A549 (cell line): ENCODE measurements at regions not wholly inside any gene's neighbourhood (a gene's known extent, or its start where the extent isn't known, plus 50 kb on each side); places are given as distances from the start of the nearest gene placed in this dataset.

Experiments used
- ATAC-seq, 2 experiments: fragments of 200-7000 bp in 1 of 2; fragments of >200 bp in 1 of 2; cut with Nextera tagmentation in 1 of 2; cut with Tn5 transposase in 1 of 2; 3 replicates each; pipeline versions ENCODE4 v1.8.0 to v1.9.1; 2018 to 2020; ENCODE audit warnings: mild to moderate bottlenecking in 1 of 2, moderate library complexity in 1 of 2
- CTCF ChIA-PET: fragments of 300-600 bp; sonication (Branson Sonifier 250); formaldehyde crosslinking; extraction: SDS; loops from one replicate; lab custom pipeline; 2021; ENCODE audit warnings: antibody characterized with exemption, inconsistent platforms; lab: Yijun Ruan, JAX
- POLR2A ChIA-PET: fragments of 350-600 bp; formaldehyde crosslinking; extraction: SDS; loops from one replicate; lab custom pipeline; 2021; ENCODE audit warnings: antibody characterized with exemption, inconsistent platforms; lab: Yijun Ruan, JAX
- DNase-seq, 2 experiments: peaks; one replicate each; pipeline versions ENCODE4 v3.0.0 to v3.0.0-alpha.2; 2011 to 2016; ENCODE audit warnings: low read depth in 1 of 2, low spot score in 1 of 2
- FAIRE-seq: peaks from 2 replicates; lab custom pipeline; 2011; peaks lifted over from hg19 to GRCh38; lab: Jason Lieb, UNC
- H3K27ac ChIP-seq, 2 experiments: fragments of >200 bp; sonication (Bioruptor Twin); formaldehyde crosslinking; 3 replicates each; pipeline ENCODE4 v1.5.1; 2016 to 2017
- H3K4me1 ChIP-seq: fragments of >200 bp; sonication (Bioruptor Twin); formaldehyde crosslinking; 3 replicates; pipeline ENCODE4 v1.6.1; 2016
- H3K4me2 ChIP-seq: fragments of >200 bp; sonication (Bioruptor Twin); formaldehyde crosslinking; 3 replicates; pipeline ENCODE4 v1.6.1; 2016
- H3K4me3 ChIP-seq: fragments of >200 bp; sonication (Bioruptor Twin); formaldehyde crosslinking; 3 replicates; pipeline ENCODE4 v1.5.1; 2016
- H3K9me3 ChIP-seq: fragments of >200 bp; sonication (Bioruptor Twin); formaldehyde crosslinking; 3 replicates; pipeline ENCODE4 v1.6.1; 2016
- ATOH8 ChIP-seq: fragments of 250-450 bp; sonication (Bioruptor Pico); IDR thresholded peaks from 2 replicates; pipeline ENCODE4 v1.5.0; 2020; ENCODE audit warnings: low read depth, mild to moderate bottlenecking, moderate library complexity
- BCL3 ChIP-seq: fragments of >200 bp; sonication (Bioruptor Twin); formaldehyde crosslinking; IDR thresholded peaks from 3 replicates; pipeline ENCODE4 v1.6.1; 2016
- BHLHE40 ChIP-seq: IDR thresholded peaks from 2 replicates; pipeline ENCODE4 v1.6.1; 2012; ENCODE audit warnings: low read depth, low read length, inconsistent platforms
- EHF ChIP-seq: fragments of 250-450 bp; sonication (Bioruptor Pico); IDR thresholded peaks from 2 replicates; pipeline ENCODE4 v1.5.0; 2020; ENCODE audit warnings: mild to moderate bottlenecking
- EHMT2 ChIP-seq: fragments of 200-600 bp; sonication (generic); IDR thresholded peaks from 2 replicates; pipeline ENCODE4 v1.6.1; 2016; ENCODE audit warnings: antibody characterized with exemption, low read depth, mild to moderate bottlenecking, moderate library complexity
- ELK1 ChIP-seq: fragments of 150-350 bp; IDR thresholded peaks from 2 replicates; pipeline ENCODE4 v1.6.1; 2014; ENCODE audit warnings: low read depth, mild to moderate bottlenecking, low read length
- ESRRA ChIP-seq: fragments of 150-350 bp; IDR thresholded peaks from 2 replicates; pipeline ENCODE4 v1.6.1; 2014; ENCODE audit warnings: mild to moderate bottlenecking, low read length, borderline replicate concordance
- FOSL2 ChIP-seq, 2 experiments: fragments of 450-650 bp in 1 of 2; fragments of >200 bp in 1 of 2; sonication (Bioruptor Twin) in 1 of 2; formaldehyde crosslinking; IDR thresholded peaks; 2 replicates each; pipeline versions ENCODE4 v1.5.0 to v1.6.1; 2016 to 2020; ENCODE audit warnings: mild to moderate bottlenecking in 1 of 2, moderate library complexity in 1 of 2
- HES2 ChIP-seq: fragments of >200 bp; sonication (Bioruptor Twin); formaldehyde crosslinking; IDR thresholded peaks from 2 replicates; pipeline ENCODE4 v1.6.1; 2016
- HEYL ChIP-seq: fragments of 250-450 bp; sonication (Bioruptor Pico); IDR thresholded peaks from 2 replicates; pipeline ENCODE4 v1.8.0; 2021; ENCODE audit warnings: mild to moderate bottlenecking, moderate library complexity
- JUN ChIP-seq, 2 experiments: fragments of >200 bp; sonication (Bioruptor Twin); formaldehyde crosslinking; IDR thresholded peaks; 2 replicates in 1 of 2; 3 replicates in 1 of 2; pipeline ENCODE4 v1.6.1; 2016 to 2017
- MAFK ChIP-seq: fragments of 450-650 bp; IDR thresholded peaks from 2 replicates; pipeline ENCODE4 v1.6.1; 2014; ENCODE audit not compliant: partially characterized antibody
- MAZ ChIP-seq: fragments of 150-350 bp; IDR thresholded peaks from 2 replicates; pipeline ENCODE4 v1.6.1; 2014; ENCODE audit warnings: antibody characterized with exemption, low read depth, low read length, borderline replicate concordance
- NR3C1 ChIP-seq: fragments of >200 bp; sonication (Bioruptor Twin); formaldehyde crosslinking; IDR thresholded peaks from 3 replicates; pipeline ENCODE4 v1.6.1; 2017
- PBX3 ChIP-seq: IDR thresholded peaks from 2 replicates; pipeline ENCODE4 v1.6.1; 2012
- RARB ChIP-seq: fragments of 250-450 bp; sonication (Bioruptor Pico); IDR thresholded peaks from 2 replicates; pipeline ENCODE4 v1.8.0; 2021; ENCODE audit warnings: mild to moderate bottlenecking, moderate library complexity
- RCOR1 ChIP-seq: fragments of 150-350 bp; IDR thresholded peaks from 2 replicates; pipeline ENCODE4 v1.6.1; 2014; ENCODE audit warnings: antibody characterized with exemption, low read length, low read depth
- RFX5 ChIP-seq: fragments of 450-650 bp; IDR thresholded peaks from 2 replicates; pipeline ENCODE4 v1.7.1; 2014; ENCODE audit warnings: antibody characterized with exemption, mild to moderate bottlenecking, moderate library complexity
- TP53 ChIP-seq: fragments of 250-450 bp; sonication (Bioruptor Pico); IDR thresholded peaks from 2 replicates; pipeline ENCODE4 v1.5.0; 2021; ENCODE audit warnings: mild to moderate bottlenecking, moderate library complexity
- ZFP36 ChIP-seq: fragments of 450-650 bp; IDR thresholded peaks from 2 replicates; pipeline ENCODE4 v1.6.1; 2014; ENCODE audit warnings: borderline replicate concordance; ENCODE audit not compliant: partially characterized antibody
- WGBS: methylation state at CpG from one replicate; pipeline ENCODE4 v1.1.6; 2017; ENCODE audit errors: missing lambda C conversion rate; 5-methylcytosine and 5-hydroxymethylcytosine counted together

GRCh38 chr6:122859676-122860075 is 70.6 kb downstream of the SMPDL3A start:
- TF ChIP-seq ELK1 = no peak
- no peak for TF ChIP-seq EHMT2
- TF ChIP-seq MAZ = no peak
- no peak for TF ChIP-seq BHLHE40
- TF ChIP-seq ESRRA = no peak
- TF ChIP-seq HES2 = no peak
- no peak for TF ChIP-seq FOSL2 (IDR thresholded peaks at IDR 0.05)
- no peak for TF ChIP-seq FOSL2 (CRISPR knock-in tag; IDR thresholded peaks at IDR 0.05)
- TF ChIP-seq ZFP36 = no peak
- no peak for TF ChIP-seq RARB (CRISPR knock-in tag)
- TF ChIP-seq BCL3 = no peak
- no peak for TF ChIP-seq HEYL (CRISPR knock-in tag)
- TF ChIP-seq JUN (IDR thresholded peaks at IDR 0.05) = no peak
- no peak for TF ChIP-seq MAFK
- TF ChIP-seq ATOH8 (CRISPR knock-in tag) = no peak
- no peak for TF ChIP-seq TP53 (CRISPR knock-in tag)
- no peak for TF ChIP-seq EHF
- TF ChIP-seq PBX3 = no peak
- no peak for TF ChIP-seq RFX5
- POLR2A ChIA-PET = no interaction called here
- Histone ChIP-seq H3K4me3 (no peak overlapping the region), H3K27ac (no peak overlapping the region), H3K9me3 (no peaks in the 10 kb centered on the region), H3K4me2 (no peak overlapping the region), H3K4me1 (no peaks in the 10 kb centered on the region)
- 55% methylated on average over 6 of the region's 6 CpGs for WGBS
- CTCF ChIA-PET = interaction anchor here (1.4 kb wide), 1 partner anchor 10 kb away, joined by 5 read pairs; no protein-coding TSS in a partner anchor
- DNase-seq (no peak), FAIRE-seq (no peak), ATAC-seq (no peak)

- POLR2A ChIA-PET = no interaction called here
- FAIRE-seq = no peak
- no peak overlapping the region for H3K27ac ChIP-seq
These were observed 72.5 kb downstream of the SMPDL3A start for GRCh38 chr6:122861594-122861993.

GRCh38 chr6:122868137-122868536 is 79.1 kb downstream of the SMPDL3A start:
- POLR2A ChIA-PET = no interaction called here
- DNase-seq (no peak), ATAC-seq (no peak), FAIRE-seq (no peak)
- TF ChIP-seq PBX3 = no peak
- no peak for TF ChIP-seq HEYL (CRISPR knock-in tag)
- TF ChIP-seq RCOR1 = no peak
- H3K9me3 ChIP-seq = no peaks in the 10 kb centered on the region
- CTCF ChIA-PET = interaction anchor here (1.0 to 1.9 kb wide), 2 partner anchors 435 to 449 kb away, joined by 3 to 34 read pairs; no protein-coding TSS in a partner anchor
- H3K4me2 ChIP-seq = no peak overlapping the region
- H3K4me1 ChIP-seq = peaks cover 23% of the 10 kb centered on the region
- H3K27ac ChIP-seq = no peak overlapping the region
- no peak overlapping the region for H3K4me3 ChIP-seq

More at GRCh38 chr6:122861594-122861993, 72.5 kb downstream of the SMPDL3A start:
- H3K4me3 ChIP-seq = no peak overlapping the region
- WGBS = 40% methylated on average over 1 of the region's 1 CpG
- no peaks in the 10 kb centered on the region for H3K9me3 ChIP-seq
- no peak for DNase-seq
- no peak overlapping the region for H3K4me2 ChIP-seq
- TF ChIP-seq BHLHE40 (no peak), NR3C1 (no peak)
- TF ChIP-seq, all 56 proteins: peak for 0
- ATAC-seq = no peak
- CTCF ChIA-PET = interaction anchor here (0.6 kb wide), 1 partner anchor 131 kb away, joined by 4 read pairs; no protein-coding TSS in a partner anchor
- no peaks in the 10 kb centered on the region for H3K4me1 ChIP-seq
